ENCODE measurements at regions not wholly inside any gene's neighbourhood (a gene's known extent, or its start where the extent isn't known, plus 50 kb on each side); places are given as distances from the start of the nearest gene placed in this dataset.
A peak's percentile ranks its signal among the peaks of the same experiment; 100 is the strongest.

GRCh38 chr12:63302941-63303536 lies 152.0 kb upstream of the AVPR1A start:
- Mint-ChIP-seq H3K27me3 (peaks cover 10% of the 10 kb centered on the region), H3K9me3 (ENCODE audit: low read depth) (no peaks in the 10 kb centered on the region), H3K4me1 (peaks cover 10% of the 10 kb centered on the region), H3K36me3 (no peaks in the 10 kb centered on the region), H3K27ac (no peak overlapping the region), H3K4me3 (no peak overlapping the region)
- CTCF ChIA-PET, result no interaction called here
- no peak for ATAC-seq
- DNase-seq, result no peak

DNA sequence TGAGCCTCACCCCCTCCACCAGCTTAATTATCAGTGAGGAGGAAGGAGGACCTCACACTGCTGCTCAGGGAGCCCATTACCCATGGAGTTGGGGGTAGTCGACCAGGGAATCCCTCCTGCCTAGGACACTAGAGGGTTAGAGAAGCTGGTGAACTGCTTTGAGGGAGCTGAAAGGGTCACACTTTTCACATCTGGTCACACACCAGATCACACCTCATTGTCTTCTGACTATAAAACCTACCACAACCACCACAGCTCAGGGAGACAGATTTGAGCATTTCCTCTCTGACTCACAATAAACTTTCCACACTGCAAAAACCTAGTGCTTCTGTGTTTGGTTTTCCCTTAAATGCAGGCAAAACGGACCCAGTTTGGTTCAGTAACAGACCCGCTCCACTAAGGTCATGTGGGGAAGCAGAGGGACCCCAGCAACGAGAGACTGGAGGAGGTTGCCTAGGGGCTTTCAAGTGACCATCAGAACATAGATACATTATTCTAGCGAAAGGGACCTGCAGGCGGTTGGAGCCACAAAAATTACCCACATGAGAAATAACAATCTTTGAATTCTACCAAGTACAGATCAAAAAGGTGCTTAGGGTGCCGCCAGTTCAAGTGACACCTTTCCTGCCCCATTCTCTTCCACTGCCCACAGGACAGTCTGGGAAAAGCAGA lies 151.4 kb upstream of the AVPR1A start:
- Mint-ChIP-seq H3K4me1 (peaks cover 10% of the 10 kb centered on the region), H3K27ac (no peak overlapping the region), H3K27me3 (peaks cover 10% of the 10 kb centered on the region), H3K9me3 (ENCODE audit: low read depth) (no peaks in the 10 kb centered on the region), H3K4me3 (no peak overlapping the region), H3K36me3 (no peaks in the 10 kb centered on the region)
- DNase-seq (peak; percentile 42), ATAC-seq (peak; percentile 61)
- CTCF ChIA-PET, result no interaction called here

DNA sequence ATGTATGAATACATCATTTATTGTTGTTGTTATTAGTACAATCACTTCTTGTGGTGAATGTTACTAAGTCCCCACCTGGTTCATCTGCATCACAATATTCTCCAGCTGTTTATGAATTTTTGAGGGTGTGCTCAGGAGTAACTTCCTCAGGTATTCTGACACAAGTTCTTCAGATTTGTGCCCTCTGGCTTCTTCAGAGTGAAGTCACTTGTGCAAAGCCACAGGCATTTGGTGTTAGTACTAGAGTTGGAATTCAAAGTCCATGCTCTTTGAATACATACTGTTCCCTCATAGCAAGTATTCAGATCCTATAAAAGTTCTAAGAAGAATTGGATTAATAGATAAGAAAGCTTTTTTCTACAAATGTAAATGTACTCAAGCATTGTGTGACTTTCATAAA lies 150.3 kb upstream of the AVPR1A start:
- peaks cover 10% of the 10 kb centered on the region for H3K27me3 Mint-ChIP-seq
- no peaks in the 10 kb centered on the region for H3K36me3 Mint-ChIP-seq
- ATAC-seq (no peak), DNase-seq (no peak)
- H3K9me3 Mint-ChIP-seq (ENCODE audit: low read depth), result no peaks in the 10 kb centered on the region
- H3K4me3 Mint-ChIP-seq, result no peak overlapping the region
- H3K4me1 Mint-ChIP-seq, result peaks cover 10% of the 10 kb centered on the region
- H3K27ac Mint-ChIP-seq, result no peak overlapping the region
- CTCF ChIA-PET, result no interaction called here

- ATAC-seq, result no peak
- H3K27me3 Mint-ChIP-seq, result peaks cover 10% of the 10 kb centered on the region
- no peaks in the 10 kb centered on the region for H3K36me3 Mint-ChIP-seq
- H3K9me3 Mint-ChIP-seq (ENCODE audit: low read depth), result no peaks in the 10 kb centered on the region
- H3K27ac Mint-ChIP-seq, result no peak overlapping the region
- CTCF ChIA-PET, result no interaction called here
- no peak for DNase-seq
- H3K4me1 Mint-ChIP-seq, result peaks cover 10% of the 10 kb centered on the region
- H3K4me3 Mint-ChIP-seq, result no peak overlapping the region
These were observed 147.5 kb upstream of the AVPR1A start for GRCh38 chr12:63298386-63298930.

GRCh38 chr12:63294327-63294632 lies 143.3 kb upstream of the AVPR1A start:
- no peak for DNase-seq
- H3K27me3 Mint-ChIP-seq, result peaks cover 4% of the 10 kb centered on the region
- no peak for ATAC-seq
- H3K9me3 Mint-ChIP-seq (ENCODE audit: low read depth), result no peaks in the 10 kb centered on the region
- no peaks in the 10 kb centered on the region for H3K4me1 Mint-ChIP-seq
- H3K27ac Mint-ChIP-seq, result no peak overlapping the region
- CTCF ChIA-PET, result no interaction called here
- no peak overlapping the region for H3K4me3 Mint-ChIP-seq
- H3K36me3 Mint-ChIP-seq, result no peaks in the 10 kb centered on the region

DNA sequence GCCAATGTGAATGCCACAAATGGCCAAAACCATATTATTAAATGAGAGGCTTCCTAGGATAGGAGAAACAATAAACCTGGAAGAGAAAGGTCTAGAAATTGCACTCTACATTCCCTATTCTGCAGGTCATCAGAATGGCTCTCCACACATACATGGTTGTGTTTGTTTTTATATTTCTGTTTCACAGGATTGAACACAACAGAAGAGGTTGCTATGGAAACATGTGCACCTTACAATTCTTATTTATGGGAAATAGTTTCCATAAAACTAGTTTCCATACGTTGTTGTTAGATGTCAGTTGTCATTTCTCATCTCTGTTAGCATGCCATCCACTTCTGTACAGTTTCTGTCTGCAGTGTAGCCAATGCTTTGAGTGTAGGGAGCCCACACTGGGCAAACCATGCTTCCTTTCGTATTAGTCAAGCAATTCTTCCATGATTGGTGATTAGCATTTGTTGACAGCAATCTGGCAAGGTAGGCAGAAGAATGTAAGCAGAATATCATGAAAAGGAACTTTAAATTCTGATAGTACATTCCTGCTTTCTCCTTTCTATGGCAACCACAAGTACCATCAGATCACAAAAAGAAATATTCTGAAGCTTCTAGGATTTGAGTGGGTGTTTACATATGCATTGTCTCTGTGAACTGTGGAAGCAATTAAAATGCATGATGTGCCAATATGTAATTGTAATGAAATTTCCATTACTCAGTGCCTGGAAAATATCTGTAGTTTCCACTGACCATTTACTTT lies 141.6 kb upstream of the AVPR1A start:
- Mint-ChIP-seq H3K27me3 (no peaks in the 10 kb centered on the region), H3K4me3 (no peak overlapping the region), H3K36me3 (no peaks in the 10 kb centered on the region), H3K27ac (no peak overlapping the region), H3K4me1 (no peaks in the 10 kb centered on the region), H3K9me3 (ENCODE audit: low read depth) (no peaks in the 10 kb centered on the region)
- DNase-seq, result no peak
- no peak for ATAC-seq
- CTCF ChIA-PET, result no interaction called here

- CTCF ChIA-PET, result no interaction called here
- DNase-seq, result no peak
These were observed 125.8 kb upstream of the AVPR1A start for GRCh38 chr12:63276537-63277365.

GRCh38 chr12:63266988-63267387 lies 116.0 kb upstream of the AVPR1A start:
- Mint-ChIP-seq H3K4me3 (no peak overlapping the region), H3K9me3 (ENCODE audit: low read depth) (no peaks in the 10 kb centered on the region), H3K27ac (no peak overlapping the region), H3K4me1 (no peaks in the 10 kb centered on the region), H3K27me3 (no peaks in the 10 kb centered on the region), H3K36me3 (no peaks in the 10 kb centered on the region)
- CTCF ChIA-PET, result no interaction called here
- no peak for DNase-seq
- ATAC-seq, result no peak

More at GRCh38 chr12:63276537-63277365, 125.8 kb upstream of the AVPR1A start:
- peak overlapping the region; percentile 14 for H3K4me3 Mint-ChIP-seq
- H3K4me1 Mint-ChIP-seq, result peaks cover 2% of the 10 kb centered on the region
- no peaks in the 10 kb centered on the region for H3K27me3 Mint-ChIP-seq
- no peak for ATAC-seq
- H3K9me3 Mint-ChIP-seq (ENCODE audit: low read depth), result no peaks in the 10 kb centered on the region
- peak overlapping the region; percentile 21 for H3K27ac Mint-ChIP-seq
- no peaks in the 10 kb centered on the region for H3K36me3 Mint-ChIP-seq

GRCh38 chr12:63264629-63265028 lies 113.6 kb upstream of the AVPR1A start:
- no peak for DNase-seq

DNA sequence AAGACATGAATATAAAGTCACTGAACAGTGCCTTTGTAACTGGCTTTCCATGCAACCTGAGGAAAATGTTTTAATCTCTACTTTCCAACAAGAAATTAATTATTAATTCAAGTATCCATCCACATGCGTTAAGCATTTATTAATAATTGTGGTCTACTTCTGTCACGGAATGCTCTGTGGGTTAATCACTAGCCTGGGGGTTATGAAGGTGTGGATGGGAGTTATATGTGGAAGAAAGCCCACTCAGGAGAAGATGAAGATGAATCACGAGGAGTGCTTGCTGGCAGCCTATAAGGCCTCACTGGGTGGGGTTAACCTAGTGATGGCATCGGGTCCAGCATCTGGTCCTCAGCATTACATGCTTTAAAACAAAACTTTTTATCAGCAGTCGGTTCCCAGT lies 99.5 kb upstream of the AVPR1A start:
- H3K27me3 Mint-ChIP-seq, result no peaks in the 10 kb centered on the region
- ATAC-seq (no peak), DNase-seq (no peak)
- no peak overlapping the region for H3K27ac Mint-ChIP-seq
- CTCF ChIA-PET, result no interaction called here
- H3K4me3 Mint-ChIP-seq, result no peak overlapping the region
- H3K4me1 Mint-ChIP-seq, result no peaks in the 10 kb centered on the region
- H3K36me3 Mint-ChIP-seq, result no peaks in the 10 kb centered on the region
- H3K9me3 Mint-ChIP-seq (ENCODE audit: low read depth), result peaks cover 2% of the 10 kb centered on the region

More at GRCh38 chr12:63264629-63265028, 113.6 kb upstream of the AVPR1A start:
- Mint-ChIP-seq H3K4me3 (no peak overlapping the region), H3K27me3 (no peaks in the 10 kb centered on the region), H3K27ac (no peak overlapping the region), H3K9me3 (ENCODE audit: low read depth) (no peaks in the 10 kb centered on the region), H3K36me3 (no peaks in the 10 kb centered on the region), H3K4me1 (no peaks in the 10 kb centered on the region)
- CTCF ChIA-PET, result no interaction called here
- ATAC-seq, result no peak

DNA sequence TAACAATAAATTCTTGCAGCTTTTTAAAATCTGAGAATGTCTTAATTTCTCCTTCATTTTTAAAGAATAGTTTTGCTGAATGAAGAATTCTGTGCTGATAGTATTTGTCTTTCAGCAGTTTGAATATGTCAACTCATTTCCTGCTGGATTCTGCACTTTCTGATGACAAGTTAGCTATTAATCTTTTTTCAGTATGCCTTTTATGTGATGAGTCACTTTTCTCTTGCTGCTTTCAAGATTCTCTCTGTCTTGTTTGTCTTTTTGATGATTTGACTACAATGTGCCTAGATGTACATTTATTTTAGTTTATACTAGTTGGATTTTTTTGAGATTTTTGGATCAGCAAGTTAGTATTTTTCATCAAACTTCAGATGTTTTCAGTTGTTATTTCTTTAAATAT lies 87.9 kb upstream of the AVPR1A start:
- CTCF ChIA-PET, result no interaction called here
- ATAC-seq (no peak), DNase-seq (no peak)
- H3K36me3 Mint-ChIP-seq, result no peaks in the 10 kb centered on the region
- H3K4me3 Mint-ChIP-seq, result no peak overlapping the region
- H3K9me3 Mint-ChIP-seq (ENCODE audit: low read depth), result peaks cover 7% of the 10 kb centered on the region
- no peak overlapping the region for H3K27ac Mint-ChIP-seq
- no peaks in the 10 kb centered on the region for H3K4me1 Mint-ChIP-seq
- no peaks in the 10 kb centered on the region for H3K27me3 Mint-ChIP-seq

- H3K4me1 Mint-ChIP-seq, result no peaks in the 10 kb centered on the region
- no peak overlapping the region for H3K4me3 Mint-ChIP-seq
- no peak overlapping the region for H3K27ac Mint-ChIP-seq
- CTCF ChIA-PET, result no interaction called here
- H3K27me3 Mint-ChIP-seq, result no peaks in the 10 kb centered on the region
- H3K9me3 Mint-ChIP-seq (ENCODE audit: low read depth), result peaks cover 3% of the 10 kb centered on the region
- no peak for ATAC-seq
- DNase-seq, result no peak
- no peaks in the 10 kb centered on the region for H3K36me3 Mint-ChIP-seq
These were observed 81.9 kb upstream of the AVPR1A start for GRCh38 chr12:63232896-63233295.

DNA sequence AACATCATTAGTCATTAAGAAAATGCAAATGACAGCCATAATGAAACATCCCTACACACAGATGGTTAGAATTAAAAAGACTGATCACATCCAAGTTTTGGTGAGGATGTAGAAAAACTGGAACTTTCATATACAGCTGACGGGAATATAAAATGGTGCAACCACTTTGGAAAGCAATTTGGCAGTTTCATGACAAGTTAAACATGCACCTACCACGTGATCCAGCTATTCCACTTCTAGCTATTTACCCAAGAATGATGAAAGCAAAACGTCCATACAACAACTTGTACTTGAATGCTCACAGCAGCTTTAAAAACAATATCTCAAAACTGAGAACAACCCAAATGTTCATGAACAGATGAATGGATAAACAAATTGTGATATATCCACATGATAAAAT lies 77.9 kb upstream of the AVPR1A start:
- no peak overlapping the region for H3K4me3 Mint-ChIP-seq
- H3K9me3 Mint-ChIP-seq (ENCODE audit: low read depth), result peaks cover 3% of the 10 kb centered on the region
- H3K36me3 Mint-ChIP-seq, result no peaks in the 10 kb centered on the region
- ATAC-seq, result no peak
- H3K27ac Mint-ChIP-seq, result no peak overlapping the region
- CTCF ChIA-PET, result no interaction called here
- no peaks in the 10 kb centered on the region for H3K4me1 Mint-ChIP-seq
- no peaks in the 10 kb centered on the region for H3K27me3 Mint-ChIP-seq
- no peak for DNase-seq
